IPS-NIHi7 (cell line): ENCODE measurements at regions not wholly inside any gene's neighbourhood (a gene's known extent, or its start where the extent isn't known, plus 50 kb on each side); places are given as distances from the start of the nearest gene placed in this dataset.

Experiments
- DNase-seq: peaks from one replicate; pipeline ENCODE4 v3.0.0; 2012; ENCODE audit warnings: mixed read lengths; ENCODE audit errors: extremely low spot score

DNA sequence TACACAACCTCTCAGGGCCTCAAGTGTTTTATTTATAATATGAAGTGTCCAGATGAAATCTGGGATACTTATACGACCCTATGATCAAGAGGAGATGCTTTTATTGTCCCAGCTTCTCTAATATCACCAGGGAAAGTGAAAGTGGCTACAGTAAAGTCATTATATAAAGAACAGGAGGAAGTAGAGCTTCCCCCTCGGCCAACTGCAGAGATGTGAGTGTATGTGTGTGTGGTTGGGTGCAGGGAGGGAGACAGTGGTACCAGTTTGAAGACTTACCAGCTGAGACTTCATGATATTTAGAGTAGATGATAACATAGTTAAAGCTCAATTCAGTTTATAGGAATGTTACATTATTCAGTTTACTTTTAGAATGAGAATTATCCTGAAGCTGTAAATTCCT lies 373.6 kb upstream of the DDI1 start:
- DNase-seq, result no peak

DNA sequence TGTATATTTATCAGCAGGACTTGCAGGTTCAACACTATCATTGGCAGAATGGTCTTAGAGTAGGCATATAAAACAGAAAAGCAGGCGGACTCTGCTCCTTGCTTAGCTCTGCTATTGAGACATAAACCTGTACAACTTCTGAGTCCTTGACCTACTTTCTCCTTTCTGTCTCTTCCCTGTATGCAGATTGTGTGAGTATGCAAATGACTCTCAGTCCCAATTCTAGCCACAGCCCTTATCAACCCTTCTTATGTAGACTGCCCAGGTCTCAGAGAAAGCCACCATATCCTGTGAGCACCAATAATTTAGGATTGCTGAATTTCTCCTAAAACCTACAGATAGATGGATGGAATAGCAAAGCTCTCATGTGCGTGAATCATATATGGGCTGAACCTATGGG lies 367.6 kb upstream of the DDI1 start:
- no peak for DNase-seq

DNA sequence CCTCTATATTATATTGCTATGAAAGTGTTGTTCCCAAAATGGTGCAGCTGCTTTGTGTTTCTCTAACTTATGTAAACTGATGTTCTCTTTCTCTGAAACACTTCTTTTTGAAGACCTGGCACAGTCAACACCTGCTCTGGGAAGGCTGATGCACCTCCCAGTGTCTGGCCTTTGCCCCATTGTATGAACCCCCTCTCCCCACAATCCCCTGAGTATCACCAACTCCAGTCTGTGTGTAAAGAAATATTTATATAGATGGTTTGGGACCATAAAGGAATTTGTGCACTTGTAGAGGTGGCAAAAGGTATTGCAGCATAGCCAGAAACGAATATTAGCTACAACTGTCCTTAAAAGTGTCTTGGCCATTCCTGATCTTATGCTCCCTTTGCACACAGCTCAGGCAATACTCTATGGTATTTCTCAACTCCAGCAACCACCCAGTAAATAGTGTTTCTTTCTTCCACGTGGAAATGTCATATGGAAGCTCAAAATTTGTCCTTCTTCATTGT lies 365.2 kb upstream of the DDI1 start:
- no peak for DNase-seq

DNA sequence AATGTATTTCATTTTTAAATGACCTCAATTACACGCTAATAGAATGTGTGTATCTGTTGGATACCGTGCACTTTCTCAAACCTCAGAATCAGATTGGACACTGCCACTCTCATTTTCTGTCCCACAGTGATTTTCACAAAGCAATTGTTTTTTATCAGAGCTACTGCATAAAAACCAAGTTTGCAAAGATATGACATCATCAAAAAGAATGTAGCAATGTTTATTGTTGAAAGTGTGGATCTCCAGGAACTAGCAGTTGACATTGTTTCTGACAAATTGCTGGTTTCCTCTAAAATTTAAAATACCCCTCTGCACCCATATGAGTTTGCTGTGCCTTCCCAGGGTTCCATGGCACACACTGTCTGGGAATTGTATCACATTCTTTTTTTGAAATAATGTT lies 362.7 kb upstream of the DDI1 start:
- DNase-seq, result no peak

DNA sequence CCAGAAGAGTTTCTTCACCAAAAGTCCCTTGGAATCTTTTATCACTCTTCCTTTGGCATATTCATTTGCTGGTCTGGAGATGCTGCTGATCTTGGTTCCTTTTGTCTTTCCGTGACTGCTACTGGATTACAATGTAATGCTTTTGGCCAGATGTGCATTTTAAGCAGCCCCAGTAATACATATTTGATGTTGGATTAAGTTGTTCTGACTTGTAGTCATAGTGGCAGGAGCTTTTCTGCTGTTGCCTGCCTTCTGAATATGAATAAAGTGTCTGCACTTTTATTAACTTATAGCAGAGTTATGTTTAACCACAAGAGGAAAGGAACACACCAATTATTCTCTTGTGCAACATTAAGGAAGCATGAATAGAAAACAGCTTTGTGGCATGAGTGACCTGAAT lies 360.0 kb upstream of the DDI1 start:
- no peak for DNase-seq

DNA sequence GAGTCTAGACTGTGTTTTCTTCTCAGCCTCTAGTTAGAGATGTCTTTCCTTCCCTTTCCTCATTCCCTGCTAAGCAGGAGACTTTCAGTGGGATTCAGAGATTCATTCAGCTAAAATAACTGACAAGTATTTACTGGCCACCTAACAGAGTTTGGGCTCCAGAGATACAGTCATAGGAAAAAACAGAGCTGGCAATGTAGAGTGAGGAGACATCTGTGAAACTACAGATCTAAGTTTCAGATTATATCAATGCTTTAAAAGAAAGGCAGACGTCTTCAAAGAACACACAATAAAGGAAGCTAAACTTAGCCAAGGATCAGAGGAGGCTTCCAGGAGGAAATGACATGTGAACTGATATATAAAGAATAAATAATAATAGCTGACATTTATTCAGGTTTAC lies 355.6 kb upstream of the DDI1 start:
- DNase-seq, result no peak

DNA sequence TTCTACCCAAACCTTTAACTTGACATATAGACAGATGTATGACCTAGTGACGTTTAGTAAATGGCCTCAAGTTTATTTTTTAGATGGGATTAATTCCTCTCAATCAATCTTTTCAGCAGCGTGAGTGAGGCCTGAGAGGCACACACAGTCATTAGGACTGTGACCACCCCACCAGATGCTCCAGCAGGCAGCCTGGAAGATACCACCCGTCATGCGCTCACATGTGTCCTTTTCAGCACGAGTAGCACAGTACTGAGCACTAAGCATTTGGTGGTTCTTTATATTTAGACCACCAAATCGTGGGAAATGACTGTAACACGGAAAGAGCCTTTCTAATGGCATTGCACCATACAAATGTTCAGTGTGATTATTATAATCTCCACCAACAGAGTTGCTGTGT lies 354.6 kb upstream of the DDI1 start:
- DNase-seq, result no peak

DNA sequence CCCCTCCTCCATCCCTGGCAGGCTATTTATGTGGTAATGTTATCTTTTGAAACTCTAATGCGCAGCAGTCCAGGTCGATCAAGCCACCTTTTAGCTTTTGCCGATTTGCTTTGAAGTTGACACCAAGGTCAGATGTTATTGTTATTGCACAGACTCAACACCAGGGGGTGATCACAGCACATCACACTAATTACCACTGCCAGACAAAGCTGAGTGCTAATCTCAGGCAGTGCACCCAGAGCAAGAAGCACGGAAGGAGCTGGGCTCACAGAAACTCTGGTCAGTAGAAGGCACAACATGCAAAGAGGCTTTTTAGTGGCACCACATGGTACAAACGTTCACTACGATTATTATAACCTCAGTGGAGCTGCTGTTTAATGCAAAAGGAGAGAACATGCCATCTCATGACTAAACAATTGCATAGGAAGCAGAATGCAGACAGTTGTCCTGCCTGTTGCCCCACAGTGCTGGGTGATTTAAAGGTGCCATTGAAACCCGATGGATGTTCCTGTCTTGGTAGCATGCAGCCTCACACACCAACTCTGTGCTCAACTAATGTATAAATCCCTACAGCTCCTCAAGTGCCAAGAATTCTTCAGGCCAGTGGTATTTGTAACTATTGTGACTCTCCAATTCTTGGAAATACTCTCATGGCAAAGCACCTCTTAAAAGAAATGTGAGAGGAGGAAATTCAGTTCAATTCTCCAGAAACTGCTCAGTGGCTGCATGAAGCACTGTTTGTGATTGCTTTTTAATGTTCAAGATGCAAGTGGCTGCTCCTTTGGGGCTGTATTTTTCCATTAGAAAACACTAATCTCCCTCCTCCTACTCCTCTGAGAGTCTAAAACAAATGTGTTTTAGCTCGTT lies 353.9 kb upstream of the DDI1 start:
- DNase-seq, result peak; percentile 80

DNA sequence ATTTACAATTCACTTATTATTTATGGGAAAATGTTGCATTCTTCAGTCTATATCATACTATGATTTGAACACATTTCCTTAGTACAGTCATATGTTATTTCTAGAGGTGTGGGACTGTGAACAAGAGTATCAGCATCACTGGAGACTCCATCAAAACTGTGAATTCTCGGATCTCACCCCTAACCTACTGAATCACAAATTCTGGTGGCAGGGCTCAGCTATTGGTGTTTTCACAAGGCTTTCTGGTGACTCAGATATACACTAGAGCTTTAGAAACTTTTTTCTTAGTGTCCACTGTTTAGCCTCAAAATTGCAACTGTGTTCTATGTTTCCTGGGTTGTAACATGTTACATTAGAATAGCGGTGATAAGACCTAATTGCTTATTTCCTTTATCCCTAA lies 352.9 kb upstream of the DDI1 start:
- DNase-seq, result no peak

DNA sequence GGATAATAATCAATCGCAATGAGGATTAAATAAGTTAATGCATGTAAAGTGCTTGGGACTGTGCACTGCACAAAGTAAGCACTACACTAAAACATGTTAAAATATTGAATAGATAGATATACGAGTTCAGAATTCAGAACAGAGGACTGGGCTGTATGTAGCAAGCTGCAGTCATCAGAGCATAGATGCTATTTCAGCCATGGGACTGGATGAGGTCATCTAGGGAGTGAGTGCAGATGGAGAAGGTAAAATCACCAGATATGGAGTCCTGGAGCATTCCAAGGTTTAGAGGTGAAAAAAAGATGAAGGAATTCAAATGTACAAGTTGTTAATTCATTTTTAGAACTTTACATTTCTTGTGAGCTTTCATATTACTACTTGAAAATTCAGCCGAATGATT lies 347.5 kb upstream of the DDI1 start:
- no peak for DNase-seq

DNA sequence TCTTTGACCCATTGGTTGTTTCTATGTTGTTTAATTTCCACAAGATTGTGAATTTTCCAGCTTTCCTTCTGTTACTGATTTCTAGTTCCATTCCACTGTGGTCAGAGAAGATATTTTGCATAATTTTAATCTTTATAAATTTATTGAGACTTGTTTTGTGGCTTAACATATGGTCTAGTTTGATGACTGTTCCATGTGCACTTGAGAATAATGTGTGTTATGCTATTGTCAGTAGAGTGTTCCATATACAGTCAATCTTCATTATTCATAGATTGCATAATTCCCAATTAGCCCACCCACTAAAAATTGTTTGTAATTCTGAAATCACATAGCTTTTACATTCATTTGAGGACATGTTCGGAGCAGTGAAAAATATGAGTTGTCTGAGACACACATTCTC lies 346.1 kb upstream of the DDI1 start:
- DNase-seq, result no peak

DNA sequence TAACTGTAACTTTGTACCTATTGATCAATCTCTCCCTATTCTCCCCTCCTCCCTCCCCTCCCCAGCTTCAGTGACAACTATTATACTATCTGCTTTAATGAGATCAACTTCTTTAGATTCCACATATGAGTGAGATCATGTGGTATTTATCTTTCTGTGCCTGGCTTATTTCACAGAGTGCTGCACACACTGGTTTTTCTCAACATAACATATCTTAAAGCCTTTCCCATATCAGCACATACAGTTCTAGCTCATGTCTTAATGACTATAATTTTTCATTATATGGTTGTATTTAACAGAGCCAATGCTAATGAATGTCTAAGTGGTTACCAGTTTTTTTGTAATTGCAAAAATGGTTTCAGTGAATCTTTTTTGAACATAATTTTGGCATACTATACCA lies 340.3 kb upstream of the DDI1 start:
- no peak for DNase-seq

DNA sequence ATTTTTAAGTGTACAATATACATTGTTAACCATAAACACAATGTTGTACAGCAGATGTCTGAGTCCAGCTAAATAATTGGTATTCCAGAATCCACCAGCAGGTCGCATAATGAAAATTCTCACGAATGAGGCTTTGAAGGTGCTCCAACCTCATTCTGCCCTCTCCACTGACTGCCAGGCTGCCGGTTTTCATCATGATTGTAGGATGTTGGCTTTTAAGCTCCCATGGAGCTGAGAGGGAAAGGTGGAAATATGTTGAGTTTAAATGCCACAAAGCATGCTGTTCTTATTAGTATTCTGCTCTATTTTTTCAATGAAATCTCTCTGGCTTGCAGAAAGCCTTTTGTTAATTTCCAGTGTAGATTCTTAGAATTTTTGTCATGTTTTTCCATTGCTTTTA lies 337.2 kb upstream of the DDI1 start:
- DNase-seq, result no peak

DNA sequence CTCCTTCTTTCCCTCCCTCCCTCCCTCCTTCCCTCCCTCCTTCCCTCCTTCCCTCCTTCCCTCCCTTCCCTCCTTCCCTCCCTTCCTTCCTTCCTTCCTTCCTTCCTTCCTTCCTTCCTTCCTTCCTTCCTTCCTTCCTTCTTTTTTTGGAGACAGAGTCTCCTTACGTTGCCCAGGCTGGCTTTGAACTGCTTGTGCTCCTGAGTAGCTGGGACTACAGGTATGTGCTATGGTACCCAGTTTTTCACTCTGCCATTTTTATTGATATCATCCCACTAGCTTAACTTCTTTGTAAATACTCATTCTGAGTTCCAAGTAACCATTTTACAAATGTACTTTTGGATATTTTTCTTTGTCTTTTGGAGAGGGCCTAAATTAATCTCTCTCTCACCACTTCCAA lies 336.8 kb upstream of the DDI1 start:
- no peak for DNase-seq

DNA sequence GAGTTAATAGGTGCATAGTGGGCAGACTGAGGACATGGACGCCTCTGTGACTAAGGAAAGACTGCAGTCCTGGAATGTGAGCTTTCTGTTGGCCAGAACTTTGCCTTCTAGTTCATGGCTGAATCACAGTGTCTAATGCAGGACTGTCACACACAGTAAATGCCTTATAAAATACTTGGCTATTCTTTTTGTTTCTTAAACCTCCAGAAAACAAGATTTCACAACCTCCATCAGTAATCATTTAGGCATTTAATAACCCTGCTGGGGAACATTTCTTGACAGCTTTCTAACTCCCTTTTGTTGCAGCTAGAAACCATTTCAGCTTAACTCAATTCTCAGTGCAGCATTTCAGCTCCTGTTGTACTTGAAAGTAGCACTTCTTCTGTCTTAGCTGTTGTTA lies 335.8 kb upstream of the DDI1 start:
- no peak for DNase-seq

DNA sequence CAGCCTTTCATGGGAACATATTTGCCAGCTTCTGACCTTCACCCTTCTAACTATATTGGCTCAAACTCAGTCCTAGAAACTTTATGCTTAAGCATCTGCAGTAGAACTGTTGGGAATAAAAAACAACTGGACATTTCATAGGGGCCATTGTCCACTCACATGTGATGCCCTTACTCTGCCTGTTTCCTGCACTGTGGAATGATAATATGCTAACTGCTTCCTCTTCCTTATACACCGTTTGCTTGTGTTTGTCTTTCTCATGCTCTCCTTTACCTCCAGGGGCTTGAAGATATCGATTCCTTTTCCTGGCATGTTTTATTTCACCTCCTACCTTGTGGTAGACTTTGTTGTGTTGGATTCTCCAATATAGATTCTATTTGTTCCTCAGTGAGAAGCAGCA lies 333.0 kb upstream of the DDI1 start:
- DNase-seq, result no peak

DNA sequence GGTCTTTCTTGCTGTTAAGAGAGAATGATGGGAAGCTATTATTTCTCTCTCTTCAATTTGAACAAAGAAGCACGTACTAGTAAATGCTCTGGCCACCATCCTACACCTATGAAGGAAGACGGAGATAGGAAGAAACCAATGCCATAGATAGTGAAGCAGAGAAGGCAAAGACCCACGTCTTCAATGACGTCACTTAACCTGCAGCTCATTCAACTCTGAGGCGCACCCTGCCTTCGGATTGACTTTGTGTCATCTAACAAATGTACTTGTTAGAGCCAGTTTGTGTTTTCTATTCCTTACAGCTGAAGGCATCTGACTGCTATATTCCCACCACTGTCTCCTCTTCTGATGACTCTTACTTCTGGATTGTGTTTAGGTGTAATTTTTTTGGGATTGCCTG lies 332.5 kb upstream of the DDI1 start:
- no peak for DNase-seq

DNA sequence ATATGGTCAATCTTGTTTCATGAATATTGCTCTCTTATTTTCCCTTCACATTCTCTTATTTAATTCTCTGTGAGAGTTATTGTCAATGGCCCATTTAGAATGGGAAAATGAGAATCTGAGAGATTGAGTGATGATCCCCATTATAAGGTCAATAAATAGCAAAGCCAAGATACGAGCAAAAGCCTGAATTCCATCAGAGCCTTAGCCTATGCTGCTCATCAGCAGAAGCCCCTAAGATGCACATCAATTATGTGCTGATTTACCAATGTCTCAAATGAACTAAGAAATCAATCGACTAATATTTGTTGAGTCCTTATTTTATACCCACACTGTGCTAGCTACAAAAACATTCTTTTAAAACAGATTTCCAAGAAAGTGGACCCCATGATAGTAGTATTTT lies 330.8 kb upstream of the DDI1 start:
- no peak for DNase-seq

DNA sequence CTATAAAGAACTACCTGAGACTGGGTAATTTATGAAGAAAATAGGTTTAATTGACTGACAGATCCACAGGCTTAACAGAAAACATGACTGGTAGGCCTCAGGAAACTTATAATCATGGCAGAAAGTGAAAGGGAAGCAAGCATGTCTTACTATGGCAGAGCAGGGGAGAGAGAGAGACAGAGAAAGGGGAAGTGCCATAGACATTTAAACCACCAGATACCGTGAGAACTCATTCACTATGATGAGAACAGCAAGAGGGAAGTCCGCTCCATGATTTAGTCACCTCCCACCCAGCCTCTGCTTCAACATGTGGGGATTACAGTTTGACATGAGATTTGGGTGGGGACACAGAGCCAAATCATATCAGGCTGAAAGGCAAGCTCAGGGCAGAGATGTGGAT lies 327.1 kb upstream of the DDI1 start:
- DNase-seq, result no peak

DNA sequence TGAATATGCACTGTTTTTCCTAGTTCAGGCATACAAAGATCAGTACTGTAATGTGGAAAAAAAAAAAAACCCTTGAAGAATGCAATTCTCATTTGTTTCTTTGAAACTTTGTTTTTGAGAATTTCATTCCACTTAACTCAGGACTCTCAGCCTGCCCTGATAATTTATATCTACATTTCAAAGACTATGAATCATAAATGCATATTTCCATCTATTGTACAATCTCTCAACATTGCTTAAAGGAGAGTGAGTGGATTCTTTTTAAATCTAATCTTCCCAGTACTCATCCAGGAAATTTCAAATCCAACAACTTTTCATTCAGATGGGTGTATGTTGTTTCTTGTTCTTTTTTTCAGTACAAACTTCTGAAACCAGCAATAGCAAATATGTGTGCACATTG lies 322.2 kb upstream of the DDI1 start:
- DNase-seq, result no peak

DNA sequence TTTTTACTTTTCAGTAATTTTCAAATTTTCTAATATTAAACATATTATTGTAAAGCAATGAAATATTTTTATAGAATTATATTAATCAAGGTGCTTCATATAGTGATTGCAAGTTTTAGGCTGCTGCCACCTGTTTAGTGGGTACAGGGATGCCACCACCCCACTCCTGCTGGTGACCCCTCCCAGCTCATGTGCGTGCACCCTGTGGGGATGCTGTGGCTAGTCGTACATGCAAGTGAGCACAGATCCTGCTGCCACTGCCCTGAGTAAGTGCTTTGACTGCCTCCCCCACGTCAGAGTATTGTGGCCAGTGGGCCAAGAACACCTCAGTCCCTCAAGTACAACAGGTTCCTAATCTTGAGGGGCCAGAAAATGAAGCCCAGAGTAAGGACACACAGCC lies 320.1 kb upstream of the DDI1 start:
- no peak for DNase-seq

DNA sequence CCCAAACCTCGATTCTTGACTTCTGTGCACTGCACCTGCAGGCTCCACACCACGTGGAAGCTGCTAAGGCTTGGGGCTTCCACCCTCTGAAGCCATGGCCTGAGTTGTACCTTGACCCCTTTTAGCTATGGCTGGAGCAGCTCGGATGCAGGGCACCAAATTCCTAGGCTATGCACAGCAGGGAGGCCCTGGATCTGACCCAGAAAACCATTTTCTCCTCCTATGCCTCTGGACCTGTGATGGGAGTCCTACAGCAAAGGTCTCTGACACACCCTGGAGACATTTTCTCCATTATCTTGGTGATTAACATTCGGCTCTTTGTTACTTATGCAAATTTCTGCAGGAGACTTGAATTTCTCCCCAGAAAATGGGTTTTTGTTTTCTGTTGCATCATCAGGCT lies 309.2 kb upstream of the DDI1 start:
- no peak for DNase-seq

DNA sequence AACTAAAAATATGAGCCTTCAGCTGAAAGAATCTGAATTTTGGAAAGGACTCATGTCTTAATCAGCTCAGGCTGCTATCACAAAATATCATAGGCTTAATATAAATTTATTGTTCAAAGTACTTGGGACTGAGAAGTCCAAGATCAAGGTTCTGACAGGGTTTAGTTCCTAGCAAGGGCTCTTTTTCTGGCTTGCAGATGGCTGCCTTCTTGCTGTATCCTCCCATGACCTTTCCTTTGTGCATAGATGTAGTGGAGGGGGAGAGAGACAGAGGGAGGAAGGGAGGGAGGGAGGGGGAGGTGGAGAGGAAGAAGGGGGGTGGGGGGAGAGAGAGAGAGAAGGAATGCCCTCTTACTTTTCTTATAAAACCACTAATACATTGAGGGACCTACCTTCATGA lies 306.8 kb upstream of the DDI1 start:
- no peak for DNase-seq
